Breast epithelium (tissue), 3 donors: ENCODE measurements at regions not wholly inside any gene's neighbourhood (a gene's known extent, or its start where the extent isn't known, plus 50 kb on each side); places are given as distances from the start of the nearest gene placed in this dataset.

Source experiments
- CTCF ChIP-seq, 3 donors: fragments of 450-650 bp; IDR thresholded peaks; one replicate each; pipeline ENCODE4 v1.5.1; 2016 to 2017; ENCODE audit warnings: antibody characterized with exemption in 3 of 3, mild to moderate bottlenecking in 3 of 3, moderate library complexity in 3 of 3
- POLR2AphosphoS5 ChIP-seq, 3 donors: sonication (generic); formaldehyde crosslinking; IDR thresholded peaks; one replicate each; pipeline ENCODE4 v1.6.1; 2017; ENCODE audit warnings: antibody characterized with exemption in 3 of 3

GRCh38 chr11:80383655-80384054, 942.8 kb upstream of the TENM4 start:
- TF ChIP-seq CTCF (IDR thresholded peaks at IDR 0.05) (no peak), POLR2AphosphoS5 (IDR thresholded peaks at IDR 0.05) (no peak)
